ENCODE measurements at regions not wholly inside any gene's neighbourhood (a gene's known extent, or its start where the extent isn't known, plus 50 kb on each side); places are given as distances from the start of the nearest gene placed in this dataset.

DNA sequence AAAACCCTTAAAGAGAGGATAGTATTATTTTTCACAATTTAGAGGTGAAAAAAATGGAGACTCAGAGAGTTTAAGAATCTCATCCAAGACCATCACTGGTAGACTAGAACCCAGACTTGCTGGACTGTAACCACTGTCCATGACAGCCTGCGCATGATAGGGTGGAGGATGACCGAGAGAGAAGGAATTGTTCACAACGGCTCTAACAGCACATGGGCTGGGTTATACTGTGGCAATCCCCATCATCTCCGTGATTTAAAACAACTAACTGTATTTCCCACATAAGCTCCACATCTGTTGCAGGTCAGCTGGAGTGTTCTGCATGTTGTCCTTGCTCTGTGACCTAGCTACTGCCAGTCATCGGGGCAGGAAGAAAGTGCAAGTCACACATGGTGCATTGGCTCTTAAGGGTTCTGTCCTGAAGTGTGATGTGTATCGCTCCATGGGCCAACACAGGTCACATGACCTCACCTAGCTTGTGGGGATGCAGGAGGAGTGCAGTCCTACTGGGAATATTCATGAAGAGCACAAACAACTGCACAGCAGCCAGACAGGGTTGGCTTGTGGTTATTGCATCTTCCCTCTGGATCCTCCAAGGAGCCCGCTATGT is 131.2 kb upstream of the MPHOSPH6 start:
- TF ChIP-seq MCM7 (IDR thresholded peaks at IDR 0.05) (no peak), OTX1 (CRISPR knock-in tag; IDR thresholded peaks at IDR 0.05) (no peak), MAFG (tag; conservative IDR thresholded peaks at IDR 0.05) (peak; percentile 23; the same call in 1 of the 2 replicates)
- TF ChIP-seq, protein P1, sequence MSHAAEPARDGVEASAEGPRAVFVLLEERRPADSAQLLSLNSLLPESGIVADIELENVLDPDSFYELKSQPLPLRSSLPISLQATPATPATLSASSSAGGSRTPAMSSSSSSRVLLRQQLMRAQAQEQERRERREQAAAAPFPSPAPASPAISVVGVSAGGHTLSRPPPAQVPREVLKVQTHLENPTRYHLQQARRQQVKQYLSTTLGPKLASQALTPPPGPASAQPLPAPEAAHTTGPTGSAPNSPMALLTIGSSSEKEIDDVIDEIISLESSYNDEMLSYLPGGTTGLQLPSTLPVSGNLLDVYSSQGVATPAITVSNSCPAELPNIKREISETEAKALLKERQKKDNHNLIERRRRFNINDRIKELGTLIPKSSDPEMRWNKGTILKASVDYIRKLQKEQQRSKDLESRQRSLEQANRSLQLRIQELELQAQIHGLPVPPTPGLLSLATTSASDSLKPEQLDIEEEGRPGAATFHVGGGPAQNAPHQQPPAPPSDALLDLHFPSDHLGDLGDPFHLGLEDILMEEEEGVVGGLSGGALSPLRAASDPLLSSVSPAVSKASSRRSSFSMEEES (CRISPR knock-in tag; IDR thresholded peaks at IDR 0.05), result peak; percentile 69
- H3K4me1 ChIP-seq (replicated peaks in 1 of 2; ENCODE audit: control insufficient read depth in 2 of 2, insufficient read depth in 2 of 2, low read length in 2 of 2), result no peaks in the 10 kb centered on the region
- H4K20me1 ChIP-seq (replicated peaks; ENCODE audit: control insufficient read depth, insufficient read depth, low read length), result no peaks in the 10 kb centered on the region
- DNase-seq (ENCODE audit: extremely low read depth in 1 of 4, low spot score in 3 of 4) (no peak), ATAC-seq (peak; percentile 53; the same call in 2 of the 3 replicates), FAIRE-seq (no peak)
- 6% methylated on average over 7 of the region's 7 CpGs for WGBS (ENCODE audit: insufficient coverage, low coverage, missing lambda C conversion rate)
- in situ Hi-C loops (cut with MboI) (no loop called here), intact Hi-C loops (cut with micrococcal nuclease) (no loop called here)
- no peak overlapping the region for H3K9ac ChIP-seq (ENCODE audit: insufficient read depth in 1 of 2, low read depth in 2 of 2, low read length in 2 of 2)
- H3K4me3 ChIP-seq, result no peak overlapping the region
- ChIA-PET POLR2A (no interaction called here), CTCF (ENCODE audit: low intra/inter-chr PET ratio) (no interaction called here)
- no peak overlapping the region for H3K27ac ChIP-seq (ENCODE audit: extremely low read depth, low read depth, low read length)
- no peaks in the 10 kb centered on the region for H3K9me3 ChIP-seq (replicated peaks; ENCODE audit: control insufficient read depth, insufficient read depth, low read depth, low read length)
- no TSS peak for BruUV-seq (replicated peaks)
- H3K9me1 ChIP-seq (ENCODE audit: control insufficient read depth, insufficient read depth, low read length), result no peaks in the 10 kb centered on the region
- H3K4me2 ChIP-seq (ENCODE audit: insufficient read depth, low read length), result no peak overlapping the region
- no peak overlapping the region for H2AFZ ChIP-seq (ENCODE audit: low read depth, low read length)
- no peaks in the 10 kb centered on the region for H3K79me2 ChIP-seq (ENCODE audit: control insufficient read depth, insufficient read depth, low read length)
- no peaks in the 10 kb centered on the region for H3K27me3 ChIP-seq (ENCODE audit: control insufficient read depth in 2 of 2, insufficient read depth in 2 of 2, low read length in 2 of 2)
- H3K36me3 ChIP-seq (ENCODE audit: control insufficient read depth, insufficient read depth, low read length), result no peaks in the 10 kb centered on the region

Measured in K562 (cell line).